22Rv1 (cell line): ENCODE measurements at regions not wholly inside any gene's neighbourhood (a gene's known extent, or its start where the extent isn't known, plus 50 kb on each side); places are given as distances from the start of the nearest gene placed in this dataset.

ENCODE experiments used
- H3K27ac ChIP-seq: fragments of 450-650 bp; 2 replicates; pipeline ENCODE4 v1.5.1; 2017
- ZFX ChIP-seq: fragments of 450-650 bp; IDR thresholded peaks from 2 replicates; pipeline ENCODE4 v1.6.1; 2017; ENCODE audit warnings: antibody characterized with exemption, borderline replicate concordance
- TF ChIP-seq, protein P1 (sequence below): fragments of 450-650 bp; IDR thresholded peaks from 2 replicates; pipeline ENCODE4 v1.5.1; 2017; ENCODE audit warnings: mild to moderate bottlenecking

GRCh38 chr6:15872241-15873103 is 209.6 kb upstream of the DTNBP1 start:
- H3K27ac ChIP-seq: no peak overlapping the region
- TF ChIP-seq ZFX: no peak
- TF ChIP-seq, protein P1, sequence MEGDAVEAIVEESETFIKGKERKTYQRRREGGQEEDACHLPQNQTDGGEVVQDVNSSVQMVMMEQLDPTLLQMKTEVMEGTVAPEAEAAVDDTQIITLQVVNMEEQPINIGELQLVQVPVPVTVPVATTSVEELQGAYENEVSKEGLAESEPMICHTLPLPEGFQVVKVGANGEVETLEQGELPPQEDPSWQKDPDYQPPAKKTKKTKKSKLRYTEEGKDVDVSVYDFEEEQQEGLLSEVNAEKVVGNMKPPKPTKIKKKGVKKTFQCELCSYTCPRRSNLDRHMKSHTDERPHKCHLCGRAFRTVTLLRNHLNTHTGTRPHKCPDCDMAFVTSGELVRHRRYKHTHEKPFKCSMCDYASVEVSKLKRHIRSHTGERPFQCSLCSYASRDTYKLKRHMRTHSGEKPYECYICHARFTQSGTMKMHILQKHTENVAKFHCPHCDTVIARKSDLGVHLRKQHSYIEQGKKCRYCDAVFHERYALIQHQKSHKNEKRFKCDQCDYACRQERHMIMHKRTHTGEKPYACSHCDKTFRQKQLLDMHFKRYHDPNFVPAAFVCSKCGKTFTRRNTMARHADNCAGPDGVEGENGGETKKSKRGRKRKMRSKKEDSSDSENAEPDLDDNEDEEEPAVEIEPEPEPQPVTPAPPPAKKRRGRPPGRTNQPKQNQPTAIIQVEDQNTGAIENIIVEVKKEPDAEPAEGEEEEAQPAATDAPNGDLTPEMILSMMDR: no peak

DNA sequence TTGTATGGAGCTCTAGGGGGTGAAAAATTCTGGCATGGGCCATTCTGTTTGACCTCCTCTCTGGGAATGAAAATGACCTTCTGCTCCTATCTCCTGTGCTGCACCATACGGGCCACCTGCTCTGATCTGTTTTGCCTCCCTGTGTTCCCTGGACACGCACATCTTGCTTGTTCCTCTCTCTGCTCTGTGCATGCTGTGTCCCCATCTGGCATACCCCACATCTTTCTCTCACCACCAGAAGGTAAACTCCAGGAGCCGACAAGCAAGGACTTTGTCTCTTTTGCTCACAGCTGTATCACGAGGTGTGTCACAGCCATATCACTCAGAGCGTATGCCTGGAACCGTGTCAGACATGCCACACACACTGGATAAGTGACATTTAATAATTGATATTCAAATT is 208.4 kb upstream of the DTNBP1 start:
- TF ChIP-seq ZFX: no peak
- TF ChIP-seq, protein P1: no peak
- H3K27ac ChIP-seq: no peak overlapping the region

- no peak for TF ChIP-seq ZFX
- TF ChIP-seq, protein P1: no peak
- H3K27ac ChIP-seq: no peak overlapping the region
Observed at GRCh38 chr6:15870333-15871043, 207.7 kb upstream of the DTNBP1 start.

GRCh38 chr6:15864708-15865062 is 201.9 kb upstream of the DTNBP1 start:
- no peak for TF ChIP-seq ZFX
- TF ChIP-seq, protein P1: no peak
- H3K27ac ChIP-seq: no peak overlapping the region

DNA sequence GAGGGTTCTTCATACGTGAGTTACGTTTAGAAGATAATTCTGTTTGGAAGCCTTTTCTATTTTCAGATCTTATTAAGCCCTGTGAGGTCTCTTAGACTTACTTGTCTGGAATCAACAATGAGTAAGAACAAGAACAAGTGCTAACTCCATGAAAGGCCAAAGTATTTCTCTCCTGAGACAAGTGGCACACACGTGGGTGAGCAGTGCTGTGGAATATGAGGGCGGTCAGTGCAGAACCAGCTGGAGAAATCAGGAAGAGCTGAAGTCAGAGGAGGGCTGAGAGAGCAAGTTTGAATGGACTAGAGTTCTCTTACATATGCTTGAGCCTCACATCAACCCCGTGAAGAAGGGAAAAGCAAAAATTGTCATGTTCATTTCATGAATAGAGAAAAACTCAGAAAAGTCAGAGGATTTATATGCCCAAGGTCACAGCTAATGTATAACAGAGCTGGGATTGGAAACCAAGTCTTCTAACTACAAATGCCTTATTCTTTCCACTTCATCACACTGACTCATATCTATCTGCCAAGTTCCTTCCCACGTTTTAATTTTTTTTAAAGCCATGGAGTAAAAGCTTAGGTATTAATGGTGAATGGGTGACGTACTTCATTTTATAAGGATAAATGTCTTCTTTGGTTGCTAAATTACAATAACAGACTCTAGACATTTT is 201.3 kb upstream of the DTNBP1 start:
- no peak overlapping the region for H3K27ac ChIP-seq
- no peak for TF ChIP-seq ZFX
- TF ChIP-seq, protein P1: no peak

DNA sequence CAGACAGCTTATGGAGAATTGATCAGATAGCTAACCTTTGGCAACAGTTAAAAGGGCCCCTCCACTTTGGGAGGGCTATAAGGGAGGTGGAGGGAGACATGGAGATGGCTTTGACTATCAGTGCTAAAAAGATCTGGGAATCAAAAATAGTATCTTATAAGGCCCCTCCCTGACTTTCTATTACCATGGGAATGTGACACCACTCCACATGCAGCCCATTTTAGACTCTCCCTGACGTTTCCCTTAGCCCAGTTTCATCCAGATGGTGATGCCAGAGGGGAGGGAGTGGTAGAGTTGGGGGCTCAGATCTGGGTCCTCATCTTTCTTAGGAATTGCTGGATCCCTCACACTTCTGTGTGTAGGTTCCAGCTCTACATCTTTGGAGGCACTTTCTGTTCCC is 200.0 kb upstream of the DTNBP1 start:
- no peak overlapping the region for H3K27ac ChIP-seq
- TF ChIP-seq, protein P1: no peak
- no peak for TF ChIP-seq ZFX
